ENCODE measurements at regions not wholly inside any gene's neighbourhood (a gene's known extent, or its start where the extent isn't known, plus 50 kb on each side); places are given as distances from the start of the nearest gene placed in this dataset.

DNA sequence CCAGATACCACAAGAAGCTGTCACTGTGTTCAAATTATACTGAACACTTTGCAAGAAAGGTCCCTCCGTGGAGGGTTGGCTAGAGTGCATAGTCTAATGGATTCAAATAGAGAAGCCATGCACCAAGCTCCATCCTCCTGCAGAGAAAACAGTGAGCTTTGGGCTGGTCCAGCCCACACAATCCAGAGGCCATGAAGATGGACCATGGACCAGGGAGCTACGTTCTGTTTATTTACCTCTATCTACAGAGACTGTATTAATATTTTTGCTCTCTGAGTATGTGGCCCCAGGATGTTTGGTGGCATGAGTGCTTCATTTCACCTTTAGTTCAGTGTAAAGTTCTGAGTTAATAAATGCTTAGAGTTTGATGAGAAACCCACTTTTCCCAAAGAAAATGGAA, 114.8 kb upstream of the PJA2 start:
- Histone ChIP-seq H3K4me1 (peaks cover 0 to 6% (median 0%) of the 10 kb centered on the region in 3 donors), H3K36me3 (no peaks in the 10 kb centered on the region), H3K4me3 (no peak overlapping the region), H3K9me3 (no peaks in the 10 kb centered on the region), H3K27ac (no peak overlapping the region), H3K27me3 (no peaks in the 10 kb centered on the region)
- no peak for ATAC-seq
- TF ChIP-seq, protein P1, sequence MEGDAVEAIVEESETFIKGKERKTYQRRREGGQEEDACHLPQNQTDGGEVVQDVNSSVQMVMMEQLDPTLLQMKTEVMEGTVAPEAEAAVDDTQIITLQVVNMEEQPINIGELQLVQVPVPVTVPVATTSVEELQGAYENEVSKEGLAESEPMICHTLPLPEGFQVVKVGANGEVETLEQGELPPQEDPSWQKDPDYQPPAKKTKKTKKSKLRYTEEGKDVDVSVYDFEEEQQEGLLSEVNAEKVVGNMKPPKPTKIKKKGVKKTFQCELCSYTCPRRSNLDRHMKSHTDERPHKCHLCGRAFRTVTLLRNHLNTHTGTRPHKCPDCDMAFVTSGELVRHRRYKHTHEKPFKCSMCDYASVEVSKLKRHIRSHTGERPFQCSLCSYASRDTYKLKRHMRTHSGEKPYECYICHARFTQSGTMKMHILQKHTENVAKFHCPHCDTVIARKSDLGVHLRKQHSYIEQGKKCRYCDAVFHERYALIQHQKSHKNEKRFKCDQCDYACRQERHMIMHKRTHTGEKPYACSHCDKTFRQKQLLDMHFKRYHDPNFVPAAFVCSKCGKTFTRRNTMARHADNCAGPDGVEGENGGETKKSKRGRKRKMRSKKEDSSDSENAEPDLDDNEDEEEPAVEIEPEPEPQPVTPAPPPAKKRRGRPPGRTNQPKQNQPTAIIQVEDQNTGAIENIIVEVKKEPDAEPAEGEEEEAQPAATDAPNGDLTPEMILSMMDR (IDR thresholded peaks at IDR 0.05), result no peak
- TF ChIP-seq POLR2A (IDR thresholded peaks at IDR 0.05), result no peak
- no peak for TF ChIP-seq EP300 (IDR thresholded peaks at IDR 0.05)
- no peak for TF ChIP-seq POLR2AphosphoS5 (IDR thresholded peaks at IDR 0.05)
- WGBS, 2 donors (ENCODE audit: low coverage in 1 of 2), result 93 to 100% methylated on average over 1 to 2 of the region's 2 CpGs

DNA sequence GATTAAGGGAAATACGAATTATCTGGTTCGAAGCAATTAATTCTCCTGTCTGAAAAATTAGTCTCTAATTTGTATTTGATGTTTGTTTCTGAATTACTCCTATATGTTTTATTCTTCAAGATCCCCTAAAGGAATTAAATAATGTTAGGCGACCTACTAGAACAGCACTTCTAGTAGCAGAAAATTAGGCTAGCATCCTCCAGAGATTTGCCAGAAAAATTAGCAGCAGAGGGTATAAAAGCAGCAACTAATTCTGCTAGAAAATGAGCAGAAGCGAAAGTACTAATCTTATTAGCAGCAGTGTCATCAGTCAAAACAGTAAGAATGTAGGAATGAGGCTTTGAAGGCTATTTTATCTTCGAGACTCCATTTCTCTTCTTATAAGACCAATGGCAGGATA, 114.3 kb upstream of the PJA2 start:
- TF ChIP-seq, protein P1 (IDR thresholded peaks at IDR 0.05), result no peak
- no peak for TF ChIP-seq POLR2A (IDR thresholded peaks at IDR 0.05)
- no peak for TF ChIP-seq POLR2AphosphoS5 (IDR thresholded peaks at IDR 0.05)
- no peak for TF ChIP-seq EP300 (IDR thresholded peaks at IDR 0.05)
- Histone ChIP-seq H3K4me3 (no peak overlapping the region), H3K27me3 (no peaks in the 10 kb centered on the region), H3K36me3 (no peaks in the 10 kb centered on the region), H3K27ac (no peak overlapping the region), H3K9me3 (no peaks in the 10 kb centered on the region), H3K4me1 (peaks cover 0 to 1% (median 0%) of the 10 kb centered on the region in 3 donors)
- no peak for ATAC-seq
- 81 to 91% methylated on average over 5 of the region's 5 CpGs for WGBS, 2 donors (ENCODE audit: low coverage in 1 of 2)

DNA sequence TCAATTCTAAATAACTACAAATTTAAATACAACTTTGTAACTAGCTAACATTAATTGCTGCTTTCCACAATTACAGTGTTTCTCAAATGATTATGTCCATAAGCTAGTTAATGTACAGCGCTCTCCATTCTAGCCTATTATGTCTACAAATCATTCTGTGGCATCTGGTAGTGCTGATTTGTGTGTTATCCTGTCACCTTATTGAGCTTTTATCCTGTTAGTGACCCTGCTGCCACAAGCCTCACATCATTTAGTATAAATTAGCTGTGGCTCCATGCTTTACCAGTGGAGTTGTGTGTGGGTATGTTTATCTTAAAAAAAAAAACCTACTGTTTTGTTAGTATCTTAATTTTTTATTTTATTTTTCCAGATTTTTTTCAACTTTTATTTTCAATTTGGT, 112.6 kb upstream of the PJA2 start:
- 94 to 100% methylated on average over 1 of the region's 1 CpG for WGBS, 2 donors (ENCODE audit: low coverage in 1 of 2)
- ATAC-seq, result no peak

DNA sequence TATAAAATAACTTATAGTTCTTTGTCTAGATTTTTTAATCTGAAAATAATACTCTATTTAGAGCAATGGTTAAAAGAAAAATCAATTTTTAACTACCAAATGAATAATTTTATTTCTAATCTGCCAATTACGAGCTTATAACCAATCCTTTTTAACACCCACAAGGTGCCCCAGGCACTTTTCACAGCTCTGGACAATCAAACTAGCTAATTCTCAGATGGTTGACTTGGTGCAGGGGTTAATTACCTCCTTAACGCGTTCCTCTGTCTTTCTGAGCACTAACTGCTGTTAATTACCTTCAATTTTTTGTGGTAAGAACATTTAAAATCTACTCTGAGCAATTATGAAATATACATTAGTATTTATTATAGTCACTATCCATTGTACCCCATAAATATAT, 109.6 kb upstream of the PJA2 start:
- no peak for ATAC-seq
- WGBS, 2 donors (ENCODE audit: low coverage in 1 of 2), result 87 to 91% methylated on average over 3 of the region's 3 CpGs
- Histone ChIP-seq H3K27ac (no peak overlapping the region), H3K9me3 (no peaks in the 10 kb centered on the region), H3K4me3 (no peak overlapping the region), H3K27me3 (no peaks in the 10 kb centered on the region), H3K4me1 (no peaks in the 10 kb centered on the region), H3K36me3 (no peaks in the 10 kb centered on the region)
- TF ChIP-seq POLR2A (IDR thresholded peaks at IDR 0.05) (no peak), EP300 (IDR thresholded peaks at IDR 0.05) (no peak), POLR2AphosphoS5 (IDR thresholded peaks at IDR 0.05) (no peak)
- TF ChIP-seq, protein P1 (IDR thresholded peaks at IDR 0.05), result no peak

More for the DNA sequence above, 112.6 kb upstream of the PJA2 start:
- Histone ChIP-seq H3K27ac (no peak overlapping the region), H3K4me3 (no peak overlapping the region), H3K4me1 (no peaks in the 10 kb centered on the region), H3K27me3 (no peaks in the 10 kb centered on the region), H3K36me3 (no peaks in the 10 kb centered on the region), H3K9me3 (no peaks in the 10 kb centered on the region)
- TF ChIP-seq EP300 (IDR thresholded peaks at IDR 0.05), result no peak
- TF ChIP-seq POLR2A (IDR thresholded peaks at IDR 0.05), result no peak
- TF ChIP-seq, protein P1 (IDR thresholded peaks at IDR 0.05), result no peak
- no peak for TF ChIP-seq POLR2AphosphoS5 (IDR thresholded peaks at IDR 0.05)

DNA sequence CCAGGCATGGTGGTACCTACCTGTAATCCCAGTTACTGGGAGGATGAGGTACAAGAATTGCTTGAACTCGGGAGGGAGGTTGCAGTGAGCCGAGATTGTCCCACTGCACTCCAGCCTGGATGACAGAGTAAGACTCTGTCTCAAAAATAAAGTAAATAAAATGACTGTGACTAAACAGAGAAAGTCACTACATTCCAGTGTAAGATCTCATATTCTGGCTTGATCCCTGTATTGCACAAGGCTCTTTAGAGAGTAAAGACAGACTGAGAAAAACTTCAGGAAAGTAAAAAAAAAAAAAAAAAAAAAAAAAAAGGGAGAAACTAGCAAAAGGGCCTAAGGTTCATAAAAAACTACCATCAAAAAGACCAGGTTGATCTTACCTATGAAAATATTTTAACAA, 106.6 kb upstream of the PJA2 start:
- WGBS, 2 donors (ENCODE audit: low coverage in 1 of 2), result 100% methylated on average over 1 of the region's 2 CpGs; no CpG with 5 or more reads in 1 of the 2 donors
- ATAC-seq, result peak; percentile 34
- no peaks in the 10 kb centered on the region for H3K4me1 ChIP-seq

More for the DNA sequence above, 106.6 kb upstream of the PJA2 start:
- Histone ChIP-seq H3K27me3 (no peaks in the 10 kb centered on the region), H3K27ac (no peak overlapping the region), H3K4me3 (no peak overlapping the region), H3K36me3 (no peaks in the 10 kb centered on the region), H3K9me3 (no peaks in the 10 kb centered on the region)
- TF ChIP-seq EP300 (IDR thresholded peaks at IDR 0.05) (no peak), POLR2A (IDR thresholded peaks at IDR 0.05) (no peak), POLR2AphosphoS5 (IDR thresholded peaks at IDR 0.05) (no peak)
- TF ChIP-seq, protein P1 (IDR thresholded peaks at IDR 0.05), result no peak
